ENCODE measurements at regions not wholly inside any gene's neighbourhood (a gene's known extent, or its start where the extent isn't known, plus 50 kb on each side); places are given as distances from the start of the nearest gene placed in this dataset.

DNA sequence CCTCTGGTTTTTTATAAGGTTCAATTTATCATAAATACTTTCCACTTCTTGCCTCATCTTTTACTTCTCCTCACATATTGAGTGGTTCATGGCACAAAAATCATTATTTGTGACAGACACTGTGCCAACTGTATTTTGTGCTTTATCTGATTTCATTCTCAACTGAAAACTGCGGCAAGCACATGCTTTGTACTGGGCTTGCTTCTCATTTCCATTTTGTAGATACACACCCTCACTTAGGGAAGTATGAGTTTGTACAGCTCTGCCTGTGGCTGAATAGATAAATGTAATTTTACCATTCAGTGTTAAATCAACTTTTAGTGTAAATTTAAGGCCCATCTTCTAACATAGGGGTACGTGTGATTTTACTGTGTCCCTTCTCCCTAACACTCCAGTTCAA, 83.6 kb downstream of the ANXA2R start:
- no peak for TF ChIP-seq POLR2A (IDR thresholded peaks at IDR 0.05; ENCODE audit: low read depth, low read length)
- TF ChIP-seq POLR2AphosphoS5 (IDR thresholded peaks at IDR 0.05; ENCODE audit: low read depth, low read length) = no peak
